HG03095 (cell line): ENCODE measurements at regions not wholly inside any gene's neighbourhood (a gene's known extent, or its start where the extent isn't known, plus 50 kb on each side); places are given as distances from the start of the nearest gene placed in this dataset.

Source experiments
- ATAC-seq: cut with Tn5 transposase; IDR thresholded peaks from one replicate; pipeline ENCODE4 v1.9.1; 2021; ENCODE audit warnings: moderate library complexity; ENCODE audit not compliant: unreplicated experiment

GRCh38 chr5:171647043-171647903 is 138.3 kb upstream of the SMIM23 start:
- ATAC-seq: no peak

GRCh38 chr5:171647904-171648260 is 137.7 kb upstream of the SMIM23 start:
- ATAC-seq: no peak

DNA sequence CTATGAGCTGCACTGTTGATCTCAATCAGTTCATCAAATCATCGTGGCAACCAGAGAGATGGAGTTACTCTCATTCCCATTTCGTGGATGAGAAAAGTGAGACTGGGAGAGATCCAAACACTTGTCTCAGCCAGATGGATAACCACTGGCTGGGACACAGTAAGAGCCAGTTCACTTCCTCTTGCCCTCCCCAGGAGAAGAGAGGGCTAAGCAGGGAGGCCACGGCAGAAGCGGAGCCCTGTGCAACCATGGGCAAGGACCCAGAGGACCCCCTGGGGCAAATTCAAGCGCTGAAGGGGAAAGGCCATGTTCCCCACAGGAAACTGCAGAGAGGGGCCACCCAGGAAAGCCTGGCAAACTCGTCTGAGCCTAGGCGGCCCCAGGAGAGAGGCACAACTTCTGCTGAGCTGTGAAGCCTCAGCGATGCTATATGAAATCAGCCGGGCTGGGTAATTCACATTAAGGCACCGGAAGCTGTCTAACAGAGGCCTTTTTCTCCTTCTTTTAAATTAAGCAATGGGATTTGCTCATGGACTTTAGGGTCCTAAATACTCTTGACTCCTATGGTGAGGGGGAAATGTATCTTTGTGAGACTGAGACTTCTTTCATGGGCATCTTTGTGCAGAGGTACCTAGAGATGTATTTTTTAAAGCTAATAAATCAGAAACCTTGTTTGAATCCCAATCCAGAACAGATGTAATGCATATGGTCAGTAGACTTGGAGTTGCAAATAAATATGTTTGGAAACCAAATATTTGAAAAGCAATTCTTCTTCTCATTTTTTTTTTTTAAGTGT is 137.1 kb upstream of the SMIM23 start:
- ATAC-seq: no peak

- ATAC-seq: no peak
These were observed 136.6 kb upstream of the SMIM23 start for GRCh38 chr5:171649075-171649401.

DNA sequence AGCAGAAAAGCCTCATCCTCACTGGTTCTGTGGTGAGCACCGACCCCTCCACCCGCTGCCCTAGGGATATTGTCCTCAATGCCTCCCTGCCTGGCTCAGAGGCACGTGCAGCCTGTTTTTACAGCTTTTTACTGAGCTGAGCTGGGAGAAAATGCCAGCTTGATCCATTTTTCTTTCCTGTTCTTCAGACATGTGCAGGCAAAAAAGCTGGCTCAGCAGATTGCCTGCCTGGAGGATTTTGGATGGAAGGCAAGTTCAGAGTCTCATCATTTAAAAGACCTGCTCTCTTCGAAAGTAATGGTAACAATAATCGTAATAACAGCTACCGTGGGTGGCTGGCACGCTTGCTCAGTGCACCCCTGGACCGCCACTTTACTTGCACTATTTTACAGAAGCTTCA is 135.0 kb upstream of the SMIM23 start:
- ATAC-seq: no peak

DNA sequence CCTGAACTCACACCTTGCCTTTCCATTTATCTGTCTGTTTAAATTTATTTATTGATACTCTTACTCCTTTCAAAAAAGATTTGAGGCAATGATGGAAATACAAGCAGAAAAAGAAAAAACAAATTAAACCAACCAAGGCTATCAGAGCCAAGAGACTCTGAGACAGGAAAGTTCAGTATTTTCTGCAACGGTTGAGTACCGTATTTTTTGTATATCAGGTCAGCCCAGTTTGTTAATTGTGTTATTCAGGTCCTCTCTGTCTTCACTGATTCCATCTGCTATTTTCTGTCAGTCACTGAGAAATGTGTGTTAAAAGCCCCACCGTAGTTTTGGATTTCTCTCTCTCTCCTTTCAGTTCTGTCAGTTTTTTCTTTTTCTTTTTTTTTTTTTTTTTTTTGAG is 134.5 kb upstream of the SMIM23 start:
- no peak for ATAC-seq

DNA sequence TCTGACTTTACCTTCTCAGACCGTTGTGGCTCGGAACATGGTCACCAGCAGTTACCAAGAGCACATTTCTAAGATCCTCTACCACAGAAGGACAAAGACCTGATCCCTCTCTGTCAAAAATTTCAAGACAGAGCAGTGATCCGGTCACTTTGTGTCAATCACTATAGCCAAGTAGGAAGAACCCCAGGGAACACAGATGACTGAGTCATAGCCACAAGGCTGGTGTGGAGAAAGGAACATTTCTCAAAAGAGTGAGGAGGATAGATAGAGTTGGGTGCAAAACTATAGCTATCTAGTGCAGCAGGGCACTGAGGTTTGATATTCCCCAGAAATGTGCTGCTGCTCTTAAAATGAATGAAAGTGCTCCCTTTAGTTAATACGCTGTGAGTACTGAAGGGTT is 130.7 kb upstream of the SMIM23 start:
- no peak for ATAC-seq

DNA sequence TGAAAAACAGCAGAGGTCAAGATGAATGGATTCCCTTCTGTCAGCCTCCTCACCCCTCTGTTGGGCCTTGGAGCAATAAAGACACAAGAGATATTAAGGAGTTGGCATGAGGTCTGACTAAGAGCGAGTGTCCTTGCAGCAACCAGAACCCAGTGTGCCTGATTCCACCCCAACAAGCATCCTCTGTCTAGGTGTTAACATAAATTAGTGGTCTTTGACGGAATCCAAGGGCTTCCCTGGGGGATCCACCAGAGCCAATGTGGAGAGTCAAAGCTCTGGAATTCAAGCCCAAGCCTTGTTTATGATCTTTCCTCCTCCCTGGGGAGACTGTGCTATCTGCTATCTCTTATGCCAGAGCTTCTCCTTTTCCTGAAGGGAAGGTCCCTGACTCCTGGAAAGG is 128.1 kb upstream of the SMIM23 start:
- no peak for ATAC-seq

DNA sequence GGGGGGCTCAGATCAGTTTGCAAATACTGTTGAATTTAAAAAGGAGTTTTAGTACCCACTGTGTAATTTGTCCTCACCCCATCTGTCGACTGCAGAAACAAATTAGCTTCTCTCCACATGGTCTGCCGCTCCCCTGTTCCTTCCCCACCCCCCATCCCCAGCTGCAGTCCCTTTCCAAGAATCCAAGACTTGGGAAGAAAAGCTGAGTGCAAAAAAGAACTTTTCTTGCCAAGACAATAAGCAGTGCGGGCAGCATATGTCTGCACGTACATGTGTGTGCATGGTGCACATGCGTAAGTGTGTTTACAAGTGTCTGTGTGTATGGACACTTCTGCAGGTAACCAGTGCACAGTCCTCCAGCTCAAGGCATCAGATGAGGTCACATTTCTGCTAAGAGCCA is 125.7 kb upstream of the SMIM23 start:
- ATAC-seq: no peak

- no peak for ATAC-seq
These were observed 125.2 kb upstream of the SMIM23 start for GRCh38 chr5:171660434-171660833.

- no peak for ATAC-seq
These were observed 124.5 kb upstream of the SMIM23 start for GRCh38 chr5:171661143-171661542.

DNA sequence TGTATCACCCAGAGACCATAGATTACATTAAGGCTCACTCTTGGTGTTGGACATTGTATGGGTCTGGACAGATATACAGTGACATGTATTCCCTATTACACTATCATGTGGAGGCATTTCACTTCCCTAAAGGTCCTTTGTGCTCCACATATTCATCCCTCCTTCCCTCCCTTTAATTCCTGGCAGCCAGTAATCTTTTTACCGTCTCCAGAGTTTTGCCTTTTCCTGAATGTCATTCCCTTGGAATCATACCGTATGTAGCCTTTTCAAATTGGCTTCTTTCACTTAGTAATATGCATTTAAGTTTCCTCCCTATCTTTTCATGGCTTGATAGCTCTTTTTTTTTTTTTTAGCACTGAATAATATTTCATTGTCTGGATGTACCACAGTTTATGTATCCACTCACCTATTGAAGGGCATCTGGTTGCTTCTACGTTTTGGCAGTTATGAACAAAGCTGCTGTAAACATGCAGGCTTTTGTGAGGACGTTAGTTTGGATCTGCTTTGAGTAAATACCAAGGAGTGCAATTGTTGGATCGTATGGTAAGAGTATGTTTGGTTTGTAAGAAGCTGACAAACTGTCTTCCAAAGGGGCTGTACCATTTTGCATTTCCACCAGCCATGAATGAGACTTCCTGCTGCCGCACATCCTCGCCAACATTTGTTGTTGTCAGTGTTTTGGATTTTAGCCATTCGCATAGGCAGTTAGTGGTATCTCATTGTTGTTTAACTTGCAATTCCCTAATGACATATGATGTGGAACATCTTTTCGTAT is 122.1 kb upstream of the SMIM23 start:
- no peak for ATAC-seq

- ATAC-seq: no peak
These were observed 121.1 kb upstream of the SMIM23 start for GRCh38 chr5:171664489-171664888.

GRCh38 chr5:171666815-171667214 is 118.8 kb upstream of the SMIM23 start:
- no peak for ATAC-seq

DNA sequence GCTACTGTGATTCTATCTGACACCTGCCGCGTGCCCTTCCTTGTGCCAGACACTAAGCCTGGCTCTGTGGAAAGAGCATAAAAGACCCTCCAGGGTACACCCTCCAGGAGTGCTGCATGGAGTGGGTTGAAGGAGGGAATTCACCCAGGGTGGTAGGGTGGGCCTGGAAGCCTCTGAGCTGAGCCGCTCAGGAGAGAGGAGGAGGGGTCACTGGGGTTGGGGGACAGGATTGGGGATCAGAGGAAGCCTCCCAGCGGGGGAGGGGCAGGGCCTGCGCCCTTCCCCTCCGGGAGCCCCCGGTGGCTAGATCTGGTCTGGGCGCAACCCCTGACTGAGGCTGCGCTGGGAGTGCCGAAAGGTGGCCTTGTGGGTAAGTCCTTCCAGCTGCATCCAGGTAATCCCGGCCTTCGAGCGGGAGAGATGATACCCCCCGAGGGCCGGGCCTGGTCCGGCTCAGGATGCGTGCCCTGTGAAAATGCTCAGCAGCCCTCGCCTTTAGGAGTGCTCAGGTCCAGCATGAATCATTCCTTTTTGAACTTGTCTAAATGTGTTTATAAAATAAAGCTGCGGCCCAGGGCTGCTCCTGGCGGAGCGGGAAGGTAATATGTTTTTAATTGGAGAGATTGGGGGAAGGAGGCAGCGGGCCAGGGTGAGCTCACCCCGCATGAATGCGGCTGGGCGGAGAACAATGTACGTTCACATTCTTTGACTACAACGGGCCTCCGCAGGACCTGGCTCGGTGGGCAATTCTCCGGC is 118.1 kb upstream of the SMIM23 start:
- ATAC-seq: no peak

GRCh38 chr5:171668097-171668412 is 117.6 kb upstream of the SMIM23 start:
- no peak for ATAC-seq

GRCh38 chr5:171669571-171669970 is 116.0 kb upstream of the SMIM23 start:
- no peak for ATAC-seq

- ATAC-seq: no peak
These were observed 113.1 kb upstream of the SMIM23 start for GRCh38 chr5:171672556-171672955.

- no peak for ATAC-seq
These were observed 112.3 kb upstream of the SMIM23 start for GRCh38 chr5:171673328-171673727.

DNA sequence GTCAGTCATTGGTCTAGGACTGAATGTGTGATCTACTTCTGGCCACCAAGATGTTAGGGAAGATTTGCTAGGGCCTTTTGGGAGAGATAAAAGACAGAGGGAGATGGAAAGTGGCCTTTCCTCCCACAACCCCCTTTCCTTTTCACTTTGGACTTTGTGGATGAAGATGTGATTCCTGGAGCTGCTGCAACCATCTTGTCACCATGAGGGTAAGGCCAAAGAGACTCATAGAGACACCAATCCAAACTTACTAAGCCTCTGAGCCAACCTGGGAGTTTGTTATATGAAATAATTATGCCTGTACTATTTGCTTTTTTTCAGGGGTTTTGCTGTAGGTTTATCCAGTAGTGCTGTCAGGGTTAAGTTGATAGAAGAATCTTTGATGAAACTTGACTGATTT is 111.8 kb upstream of the SMIM23 start:
- no peak for ATAC-seq

GRCh38 chr5:171675511-171675910 is 110.1 kb upstream of the SMIM23 start:
- no peak for ATAC-seq
